Stimulated activated naive CD8-positive, alpha-beta T cell treated with anti-CD3 and anti-CD28 coated beads, Interleukin-15, Interleukin-2, amounts not matched to agents 100 U/mL and 50 U/mL, for 24 hours (primary cell): ENCODE measurements at regions not wholly inside any gene's neighbourhood (a gene's known extent, or its start where the extent isn't known, plus 50 kb on each side); places are given as distances from the start of the nearest gene placed in this dataset.

Experiments
- ATAC-seq: fragments of 150-1000 bp; cut with Tn5 transposase; one replicate; pipeline ENCODE4 v1.10.0; 2021
- DNase-seq: peaks from one replicate; pipeline ENCODE4 v3.0.0; 2021

- no peak for ATAC-seq
- no peak for DNase-seq
Observed at GRCh38 chrX:45295259-45295986, 94.7 kb upstream of the DIPK2B start.

GRCh38 chrX:45274576-45274975, 73.9 kb upstream of the DIPK2B start:
- ATAC-seq (no peak), DNase-seq (no peak)

GRCh38 chrX:45267007-45267406, 66.3 kb upstream of the DIPK2B start:
- DNase-seq (no peak), ATAC-seq (no peak)

GRCh38 chrX:45266456-45266855, 65.8 kb upstream of the DIPK2B start:
- no peak for ATAC-seq
- DNase-seq: no peak

- no peak for DNase-seq
- ATAC-seq: no peak
Observed at GRCh38 chrX:45264865-45265264, 64.2 kb upstream of the DIPK2B start.

GRCh38 chrX:45261471-45261870, 60.8 kb upstream of the DIPK2B start:
- DNase-seq: no peak
- no peak for ATAC-seq

GRCh38 chrX:45261005-45261404, 60.3 kb upstream of the DIPK2B start:
- DNase-seq (no peak), ATAC-seq (no peak)

GRCh38 chrX:45258731-45259402, 58.2 kb upstream of the DIPK2B start:
- DNase-seq (no peak), ATAC-seq (no peak)
